ENCODE measurements at regions not wholly inside any gene's neighbourhood (a gene's known extent, or its start where the extent isn't known, plus 50 kb on each side); places are given as distances from the start of the nearest gene placed in this dataset.

GRCh38 chr1:157237522-157237921, 99.3 kb upstream of the ETV3 start:
- no peak overlapping the region for H3K4me3 ChIP-seq
- in situ Hi-C loops (cut with MboI; ENCODE audit: low sequenced_read_pairs in 4 of 4) = no loop called here
- TF ChIP-seq CTCF (IDR thresholded peaks at IDR 0.05 in 4 of 5, conservative IDR thresholded peaks at IDR 0.05 in 1 of 5) (no peak), POLR2A (IDR thresholded peaks at IDR 0.05) (no peak)
- H3K36me3 ChIP-seq = no peaks in the 10 kb centered on the region
- intact Hi-C loops (cut with DNase I; ENCODE audit: low total_unique reads) = no loop called here
- no peak overlapping the region for H3K27ac ChIP-seq
- DNase-seq (no peak), ATAC-seq (no peak)
- H3K27me3 ChIP-seq = no peaks in the 10 kb centered on the region
- no peaks in the 10 kb centered on the region for H3K9me3 ChIP-seq
- H3K4me1 ChIP-seq = no peaks in the 10 kb centered on the region

- ATAC-seq = no peak
- no peak overlapping the region for H3K4me3 ChIP-seq
- H3K4me1 ChIP-seq = no peaks in the 10 kb centered on the region
- no peak for DNase-seq
- no peaks in the 10 kb centered on the region for H3K9me3 ChIP-seq
- intact Hi-C loops (cut with DNase I; ENCODE audit: low total_unique reads) (no loop called here), in situ Hi-C loops (cut with MboI; ENCODE audit: low sequenced_read_pairs in 4 of 4) (no loop called here)
- H3K27me3 ChIP-seq = no peaks in the 10 kb centered on the region
- H3K27ac ChIP-seq = no peak overlapping the region
- no peak for TF ChIP-seq POLR2A (IDR thresholded peaks at IDR 0.05)
- TF ChIP-seq CTCF (IDR thresholded peaks at IDR 0.05 in 4 of 5, conservative IDR thresholded peaks at IDR 0.05 in 1 of 5) = no peak
- H3K36me3 ChIP-seq = no peaks in the 10 kb centered on the region
Observed at GRCh38 chr1:157236072-157236471, 97.9 kb upstream of the ETV3 start.

- Histone ChIP-seq H3K4me1 (no peaks in the 10 kb centered on the region), H3K27me3 (no peaks in the 10 kb centered on the region), H3K27ac (no peak overlapping the region), H3K9me3 (no peaks in the 10 kb centered on the region), H3K36me3 (no peaks in the 10 kb centered on the region), H3K4me3 (no peak overlapping the region)
- DNase-seq (no peak), ATAC-seq (no peak)
- intact Hi-C loops (cut with DNase I; ENCODE audit: low total_unique reads) (no loop called here), in situ Hi-C loops (cut with MboI; ENCODE audit: low sequenced_read_pairs in 4 of 4) (no loop called here)
- TF ChIP-seq POLR2A (IDR thresholded peaks at IDR 0.05) (no peak), CTCF (IDR thresholded peaks at IDR 0.05 in 4 of 5, conservative IDR thresholded peaks at IDR 0.05 in 1 of 5) (no peak)
Observed at GRCh38 chr1:157235307-157235706, 97.1 kb upstream of the ETV3 start.

- in situ Hi-C loops (cut with MboI; ENCODE audit: low sequenced_read_pairs in 4 of 4) (no loop called here), intact Hi-C loops (cut with DNase I; ENCODE audit: low total_unique reads) (no loop called here)
- no peak overlapping the region for H3K4me3 ChIP-seq
- no peak overlapping the region for H3K27ac ChIP-seq
- no peak for ATAC-seq
- no peak for DNase-seq
- no peaks in the 10 kb centered on the region for H3K9me3 ChIP-seq
- TF ChIP-seq CTCF (IDR thresholded peaks at IDR 0.05 in 4 of 5, conservative IDR thresholded peaks at IDR 0.05 in 1 of 5) (no peak), POLR2A (IDR thresholded peaks at IDR 0.05) (no peak)
- no peaks in the 10 kb centered on the region for H3K36me3 ChIP-seq
- no peaks in the 10 kb centered on the region for H3K4me1 ChIP-seq
- no peaks in the 10 kb centered on the region for H3K27me3 ChIP-seq
Observed at GRCh38 chr1:157234705-157235273, 96.6 kb upstream of the ETV3 start.

- DNase-seq (no peak), ATAC-seq (no peak)
- Histone ChIP-seq H3K27me3 (no peaks in the 10 kb centered on the region), H3K36me3 (no peaks in the 10 kb centered on the region), H3K27ac (no peak overlapping the region), H3K4me1 (no peaks in the 10 kb centered on the region), H3K4me3 (no peak overlapping the region), H3K9me3 (no peaks in the 10 kb centered on the region)
- in situ Hi-C loops (cut with MboI; ENCODE audit: low sequenced_read_pairs in 4 of 4) = no loop called here
- TF ChIP-seq POLR2A (IDR thresholded peaks at IDR 0.05) = no peak
- intact Hi-C loops (cut with DNase I; ENCODE audit: low total_unique reads) = no loop called here
Observed at GRCh38 chr1:157233131-157233530, 94.9 kb upstream of the ETV3 start.

Measured in gastrocnemius medialis (tissue), 4 donors.